HepG2 (cell line): ENCODE measurements at regions not wholly inside any gene's neighbourhood (a gene's known extent, or its start where the extent isn't known, plus 50 kb on each side); places are given as distances from the start of the nearest gene placed in this dataset.

Experiments used
- ATAC-seq: fragments of 200-7000 bp; cut with Tn5 transposase; 3 replicates; pipeline ENCODE4 v1.9.1; 2020; ENCODE audit warnings: mild to moderate bottlenecking, moderate library complexity
- BruUV-seq: library from RNA; stranded (reverse); fragments of 400-500 nt; replicated peaks from 2 replicates; lab custom pipeline; 2021; lab: Mats Ljungman, UMichigan
- CTCF ChIA-PET: fragments of 300-600 bp; formaldehyde crosslinking; extraction: SDS; loops from one replicate; lab custom pipeline; 2021; ENCODE audit warnings: low total read pairs, inconsistent platforms, low intra/inter-chr PET ratio; lab: Yijun Ruan, JAX
- POLR2A ChIA-PET: fragments of 350-600 bp; sonication (Branson Sonifier 250); formaldehyde crosslinking; loops from one replicate; lab custom pipeline; 2020; ENCODE audit warnings: antibody characterized with exemption, inconsistent platforms; lab: Yijun Ruan, JAX
- DNase-seq: peaks from one replicate; pipeline ENCODE4 v3.0.0-alpha.2; 2015; ENCODE audit warnings: low spot score
- FAIRE-seq: peaks from 3 replicates; lab custom pipeline; 2011; peaks lifted over from hg19 to GRCh38; lab: Jason Lieb, UNC
- H2AFZ ChIP-seq: one replicate; pipeline ENCODE4 v1.6.1; 2011; ENCODE audit warnings: low read length, inconsistent platforms
- H3K27ac ChIP-seq: fragments of 300-600 bp; 3 replicates; pipeline ENCODE4 v1.8.0; 2011; ENCODE audit warnings: mixed run types, mild to moderate bottlenecking, mixed read lengths, low read length, inconsistent platforms; ENCODE audit not compliant: insufficient read depth; ENCODE audit errors: extremely low read length
- H3K27me3 ChIP-seq, 2 experiments: fragments of 200-600 bp in 1 of 2; 2 replicates in 1 of 2; 3 replicates in 1 of 2; pipeline versions ENCODE4 v1.6.0 to v1.8.0; 2011; ENCODE audit warnings: low read length in 2 of 2, mild to moderate bottlenecking in 2 of 2, moderate library complexity in 2 of 2, inconsistent platforms in 1 of 2; ENCODE audit not compliant: insufficient read depth in 2 of 2, control insufficient read depth in 1 of 2
- H3K36me3 ChIP-seq, 2 experiments: fragments of 200-600 bp in 1 of 2; replicated peaks in 1 of 2; 2 replicates in 1 of 2; 3 replicates in 1 of 2; pipeline versions ENCODE4 v1.5.1 to v1.8.0; 2011; ENCODE audit warnings: low read length in 2 of 2, inconsistent platforms in 1 of 2; ENCODE audit not compliant: insufficient read depth in 2 of 2, control insufficient read depth in 1 of 2
- H3K4me1 ChIP-seq: 2 replicates; pipeline ENCODE4 v1.5.1; 2012; ENCODE audit warnings: low read length, inconsistent platforms; ENCODE audit not compliant: insufficient read depth
- H3K4me2 ChIP-seq: 2 replicates; pipeline ENCODE4 v1.6.0; 2011; ENCODE audit warnings: low read depth, low read length, inconsistent platforms
- H3K4me3 ChIP-seq, 3 experiments: fragments of 200-600 bp in 1 of 3; sonication (generic), shearing (Covaris generic) in 1 of 3; replicated peaks in 1 of 3; 2 replicates each; pipeline ENCODE4 v1.5.1; 2011 to 2016; ENCODE audit warnings: low read length in 3 of 3, inconsistent platforms in 2 of 3, low read depth in 2 of 3, mild to moderate bottlenecking in 2 of 3, control low read depth in 1 of 3, mixed read lengths in 1 of 3; ENCODE audit not compliant: insufficient read depth in 1 of 3
- H3K79me2 ChIP-seq: one replicate; pipeline ENCODE4 v1.6.1; 2011; ENCODE audit warnings: low read length, inconsistent platforms; ENCODE audit not compliant: insufficient read depth
- H3K9ac ChIP-seq: 2 replicates; pipeline ENCODE4 v1.6.0; 2011; ENCODE audit warnings: mild to moderate bottlenecking, low read depth, low read length, inconsistent platforms; ENCODE audit not compliant: insufficient read depth
- H3K9me3 ChIP-seq: 2 replicates; pipeline ENCODE4 v1.5.1; 2012; ENCODE audit warnings: mild to moderate bottlenecking, low read length
- H4K20me1 ChIP-seq: 2 replicates; pipeline ENCODE4 v1.6.0; 2011; ENCODE audit warnings: inconsistent platforms, mild to moderate bottlenecking, low read length, moderate library complexity; ENCODE audit not compliant: insufficient read depth
- HMGXB3 ChIP-seq: sonication (generic); formaldehyde crosslinking; IDR thresholded peaks from 2 replicates; pipeline ENCODE4 v1.4.0; 2020; ENCODE audit warnings: missing genetic modification reagents, borderline replicate concordance
- WGBS: methylation state at CpG from one replicate; pipeline ENCODE4 v1.1.6; 2017; ENCODE audit warnings: low lambda C conversion rate; 5-methylcytosine and 5-hydroxymethylcytosine counted together
- in situ Hi-C: cut with HindIII; loops from 2 replicates; pipeline ENCODE4 v1.10.0; 2017; ENCODE audit warnings: low pct_unique_long_range_greater_than_20kb; ENCODE audit not compliant: extremely low pct_ligation_motif_present
- intact Hi-C: fragments of 100-400 bp; cut with micrococcal nuclease; formaldehyde crosslinking; loops from one replicate; pipeline ENCODE4 v1.10.0; 2022; ENCODE audit not compliant: unreplicated experiment
- TF ChIP-seq, protein P1 (sequence below): sonication (generic); formaldehyde crosslinking; IDR thresholded peaks from 2 replicates; pipeline ENCODE4 v1.5.1; 2020; ENCODE audit warnings: mild to moderate bottlenecking, missing genetic modification reagents, borderline replicate concordance

GRCh38 chr1:67491280-67491679 lies 61.1 kb upstream of the SERBP1 start:
- WGBS = 37% methylated on average over 3 of the region's 3 CpGs
- Histone ChIP-seq H3K79me2 (no peaks in the 10 kb centered on the region), H3K4me2 (no peak overlapping the region), H3K9ac (no peak overlapping the region), H4K20me1 (no peaks in the 10 kb centered on the region), H2AFZ (no peak overlapping the region)
- DNase-seq = no peak
- POLR2A ChIA-PET = no interaction called here
- no peak for ATAC-seq
- BruUV-seq = no TSS peak
- TF ChIP-seq HMGXB3 = no peak
- TF ChIP-seq, protein P1, sequence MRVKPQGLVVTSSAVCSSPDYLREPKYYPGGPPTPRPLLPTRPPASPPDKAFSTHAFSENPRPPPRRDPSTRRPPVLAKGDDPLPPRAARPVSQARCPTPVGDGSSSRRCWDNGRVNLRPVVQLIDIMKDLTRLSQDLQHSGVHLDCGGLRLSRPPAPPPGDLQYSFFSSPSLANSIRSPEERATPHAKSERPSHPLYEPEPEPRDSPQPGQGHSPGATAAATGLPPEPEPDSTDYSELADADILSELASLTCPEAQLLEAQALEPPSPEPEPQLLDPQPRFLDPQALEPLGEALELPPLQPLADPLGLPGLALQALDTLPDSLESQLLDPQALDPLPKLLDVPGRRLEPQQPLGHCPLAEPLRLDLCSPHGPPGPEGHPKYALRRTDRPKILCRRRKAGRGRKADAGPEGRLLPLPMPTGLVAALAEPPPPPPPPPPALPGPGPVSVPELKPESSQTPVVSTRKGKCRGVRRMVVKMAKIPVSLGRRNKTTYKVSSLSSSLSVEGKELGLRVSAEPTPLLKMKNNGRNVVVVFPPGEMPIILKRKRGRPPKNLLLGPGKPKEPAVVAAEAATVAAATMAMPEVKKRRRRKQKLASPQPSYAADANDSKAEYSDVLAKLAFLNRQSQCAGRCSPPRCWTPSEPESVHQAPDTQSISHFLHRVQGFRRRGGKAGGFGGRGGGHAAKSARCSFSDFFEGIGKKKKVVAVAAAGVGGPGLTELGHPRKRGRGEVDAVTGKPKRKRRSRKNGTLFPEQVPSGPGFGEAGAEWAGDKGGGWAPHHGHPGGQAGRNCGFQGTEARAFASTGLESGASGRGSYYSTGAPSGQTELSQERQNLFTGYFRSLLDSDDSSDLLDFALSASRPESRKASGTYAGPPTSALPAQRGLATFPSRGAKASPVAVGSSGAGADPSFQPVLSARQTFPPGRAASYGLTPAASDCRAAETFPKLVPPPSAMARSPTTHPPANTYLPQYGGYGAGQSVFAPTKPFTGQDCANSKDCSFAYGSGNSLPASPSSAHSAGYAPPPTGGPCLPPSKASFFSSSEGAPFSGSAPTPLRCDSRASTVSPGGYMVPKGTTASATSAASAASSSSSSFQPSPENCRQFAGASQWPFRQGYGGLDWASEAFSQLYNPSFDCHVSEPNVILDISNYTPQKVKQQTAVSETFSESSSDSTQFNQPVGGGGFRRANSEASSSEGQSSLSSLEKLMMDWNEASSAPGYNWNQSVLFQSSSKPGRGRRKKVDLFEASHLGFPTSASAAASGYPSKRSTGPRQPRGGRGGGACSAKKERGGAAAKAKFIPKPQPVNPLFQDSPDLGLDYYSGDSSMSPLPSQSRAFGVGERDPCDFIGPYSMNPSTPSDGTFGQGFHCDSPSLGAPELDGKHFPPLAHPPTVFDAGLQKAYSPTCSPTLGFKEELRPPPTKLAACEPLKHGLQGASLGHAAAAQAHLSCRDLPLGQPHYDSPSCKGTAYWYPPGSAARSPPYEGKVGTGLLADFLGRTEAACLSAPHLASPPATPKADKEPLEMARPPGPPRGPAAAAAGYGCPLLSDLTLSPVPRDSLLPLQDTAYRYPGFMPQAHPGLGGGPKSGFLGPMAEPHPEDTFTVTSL (CRISPR knock-in tag) = no peak
- TF ChIP-seq, all 625 proteins: peak for 0
- Histone ChIP-seq H3K4me1 (peaks cover 5% of the 10 kb centered on the region), H3K9me3 (no peaks in the 10 kb centered on the region), H3K36me3 (no peaks in the 10 kb centered on the region), H3K27me3 (no peaks in the 10 kb centered on the region), H3K27ac (no peak overlapping the region), H3K4me3 (no peak overlapping the region)
- intact Hi-C loops = no loop called here
- no peak for FAIRE-seq
- CTCF ChIA-PET = interaction anchor here (2.2 kb wide), 1 partner anchor 144 kb away, joined by 7 read pairs; no protein-coding TSS in a partner anchor
- in situ Hi-C loops = no loop called here
